ENCODE measurements at regions not wholly inside any gene's neighbourhood (a gene's known extent, or its start where the extent isn't known, plus 50 kb on each side); places are given as distances from the start of the nearest gene placed in this dataset.
"Not testable (repeated sequence)": the region's sequence is repeated elsewhere in the genome, so short reads cannot be mapped to it uniquely, and the experiment has no call there.

GRCh38 chr5:102099083-102099482 lies 197.0 kb downstream of the SLCO4C1 start:
- H3K36me3 Mint-ChIP-seq; H3K4me3 Mint-ChIP-seq; POLR2A ChIA-PET; H3K4me3 ChIP-seq (ENCODE audit: low read length); H3K27ac ChIP-seq (ENCODE audit: low read depth, low read length); DNase-seq; H3K36me3 ChIP-seq (ENCODE audit: control insufficient read depth in 2 of 3, insufficient read depth in 3 of 3, low read length in 3 of 3); H3K27ac Mint-ChIP-seq; H3K27me3 Mint-ChIP-seq; intact Hi-C loops (cut with micrococcal nuclease); H3K4me1 Mint-ChIP-seq; H3K4me1 ChIP-seq (ENCODE audit: control insufficient read depth in 2 of 2, insufficient read depth in 2 of 2, low read length in 2 of 2); ATAC-seq; H3K9me3 Mint-ChIP-seq; CTCF ChIA-PET; H3K9me3 ChIP-seq (ENCODE audit: control insufficient read depth in 2 of 3, low read length in 3 of 3); H3K27me3 ChIP-seq (ENCODE audit: control insufficient read depth in 2 of 2, insufficient read depth in 2 of 2, low read length in 2 of 2): not testable (repeated sequence)

- H3K9me3 ChIP-seq (ENCODE audit: control insufficient read depth in 2 of 3, low read length in 3 of 3); ATAC-seq; H3K27me3 Mint-ChIP-seq; H3K27me3 ChIP-seq (ENCODE audit: control insufficient read depth in 2 of 2, insufficient read depth in 2 of 2, low read length in 2 of 2); H3K4me3 ChIP-seq (ENCODE audit: low read length); H3K4me1 Mint-ChIP-seq; H3K27ac ChIP-seq (ENCODE audit: low read depth, low read length); H3K9me3 Mint-ChIP-seq; intact Hi-C loops (cut with micrococcal nuclease); H3K4me3 Mint-ChIP-seq; H3K27ac Mint-ChIP-seq; CTCF ChIA-PET; H3K36me3 ChIP-seq (ENCODE audit: control insufficient read depth in 2 of 3, insufficient read depth in 3 of 3, low read length in 3 of 3); H3K36me3 Mint-ChIP-seq; H3K4me1 ChIP-seq (ENCODE audit: control insufficient read depth in 2 of 2, insufficient read depth in 2 of 2, low read length in 2 of 2); DNase-seq; POLR2A ChIA-PET: not testable (repeated sequence)
These were observed 197.5 kb downstream of the SLCO4C1 start for GRCh38 chr5:102098606-102099005.

DNA sequence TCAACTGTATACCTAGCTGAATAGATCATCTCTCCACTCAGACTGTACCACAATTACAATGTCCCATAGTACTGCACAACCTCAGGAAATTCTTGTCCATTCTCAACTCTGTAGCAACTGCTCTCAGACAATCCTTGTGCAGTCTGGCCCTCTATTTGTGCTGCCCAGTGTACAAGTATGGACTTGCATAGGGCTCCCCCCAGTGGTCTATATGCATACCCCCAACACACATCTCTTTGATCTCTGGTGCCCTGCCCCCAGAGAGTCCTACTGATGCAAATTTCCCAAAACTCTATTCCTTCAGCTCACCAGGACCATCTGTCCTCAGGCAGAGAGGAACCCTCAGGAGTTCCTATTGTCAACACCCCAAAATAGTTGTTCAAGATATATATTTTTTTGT lies 205.3 kb downstream of the SLCO4C1 start:
- intact Hi-C loops (cut with micrococcal nuclease) = no loop called here
- CTCF ChIA-PET = no interaction called here
- Mint-ChIP-seq H3K36me3 (no peaks in the 10 kb centered on the region), H3K27me3 (no peaks in the 10 kb centered on the region), H3K9me3 (peaks cover 0 to 13% (median under 1%) of the 10 kb centered on the region in 11 donors), H3K4me1 (peaks cover 0 to 2% (median 0%) of the 10 kb centered on the region in 7 donors), H3K4me3 (no peak overlapping the region), H3K27ac (no peak overlapping the region)
- DNase-seq (no peak), ATAC-seq (no peak)
- Histone ChIP-seq H3K4me3 (ENCODE audit: low read length) (no peak overlapping the region), H3K27ac (ENCODE audit: low read depth, low read length) (no peak overlapping the region), H3K27me3 (ENCODE audit: control insufficient read depth in 2 of 2, insufficient read depth in 2 of 2, low read length in 2 of 2) (no peaks in the 10 kb centered on the region), H3K36me3 (ENCODE audit: control insufficient read depth in 2 of 3, insufficient read depth in 3 of 3, low read length in 3 of 3) (no peaks in the 10 kb centered on the region), H3K4me1 (ENCODE audit: control insufficient read depth in 2 of 2, insufficient read depth in 2 of 2, low read length in 2 of 2) (no peaks in the 10 kb centered on the region), H3K9me3 (ENCODE audit: control insufficient read depth in 2 of 3, low read length in 3 of 3) (no peaks in the 10 kb centered on the region)
- POLR2A ChIA-PET = no interaction called here

- Mint-ChIP-seq H3K4me3 (no peak overlapping the region), H3K9me3 (peaks cover 0 to 13% (median 3%) of the 10 kb centered on the region in 11 donors), H3K4me1 (no peaks in the 10 kb centered on the region), H3K36me3 (peaks cover 0 to 4% (median 0%) of the 10 kb centered on the region in 5 donors), H3K27me3 (no peaks in the 10 kb centered on the region), H3K27ac (no peak overlapping the region)
- no peaks in the 10 kb centered on the region for H3K9me3 ChIP-seq (ENCODE audit: control insufficient read depth in 2 of 3, low read length in 3 of 3)
- H3K27me3 ChIP-seq (ENCODE audit: control insufficient read depth in 2 of 2, insufficient read depth in 2 of 2, low read length in 2 of 2) = no peaks in the 10 kb centered on the region
- H3K4me1 ChIP-seq (ENCODE audit: control insufficient read depth in 2 of 2, insufficient read depth in 2 of 2, low read length in 2 of 2) = no peaks in the 10 kb centered on the region
- ChIA-PET POLR2A (no interaction called here), CTCF (no interaction called here)
- no peak for DNase-seq
- intact Hi-C loops (cut with micrococcal nuclease) = no loop called here
- ATAC-seq = no peak
- no peaks in the 10 kb centered on the region for H3K36me3 ChIP-seq (ENCODE audit: control insufficient read depth in 2 of 3, insufficient read depth in 3 of 3, low read length in 3 of 3)
- H3K27ac ChIP-seq (ENCODE audit: low read depth, low read length) = no peak overlapping the region
- no peak overlapping the region for H3K4me3 ChIP-seq (ENCODE audit: low read length)
These were observed 206.2 kb downstream of the SLCO4C1 start for GRCh38 chr5:102089883-102090282.

- Histone ChIP-seq H3K9me3 (ENCODE audit: control insufficient read depth in 2 of 3, low read length in 3 of 3) (no peaks in the 10 kb centered on the region), H3K4me1 (ENCODE audit: control insufficient read depth in 2 of 2, insufficient read depth in 2 of 2, low read length in 2 of 2) (no peaks in the 10 kb centered on the region), H3K27me3 (ENCODE audit: control insufficient read depth in 2 of 2, insufficient read depth in 2 of 2, low read length in 2 of 2) (no peaks in the 10 kb centered on the region), H3K36me3 (ENCODE audit: control insufficient read depth in 2 of 3, insufficient read depth in 3 of 3, low read length in 3 of 3) (no peaks in the 10 kb centered on the region), H3K27ac (ENCODE audit: low read depth, low read length) (no peak overlapping the region), H3K4me3 (ENCODE audit: low read length) (no peak overlapping the region)
- ChIA-PET CTCF (no interaction called here), POLR2A (no interaction called here)
- Mint-ChIP-seq H3K4me1 (no peaks in the 10 kb centered on the region), H3K9me3 (peaks cover 0 to 15% (median 5%) of the 10 kb centered on the region in 11 donors), H3K36me3 (peaks cover 0 to 4% (median 0%) of the 10 kb centered on the region in 5 donors), H3K27ac (no peak overlapping the region), H3K27me3 (no peaks in the 10 kb centered on the region), H3K4me3 (no peak overlapping the region)
- DNase-seq (no peak), ATAC-seq (no peak)
- intact Hi-C loops (cut with micrococcal nuclease) = no loop called here
These were observed 208.2 kb downstream of the SLCO4C1 start for GRCh38 chr5:102087906-102088305.

DNA sequence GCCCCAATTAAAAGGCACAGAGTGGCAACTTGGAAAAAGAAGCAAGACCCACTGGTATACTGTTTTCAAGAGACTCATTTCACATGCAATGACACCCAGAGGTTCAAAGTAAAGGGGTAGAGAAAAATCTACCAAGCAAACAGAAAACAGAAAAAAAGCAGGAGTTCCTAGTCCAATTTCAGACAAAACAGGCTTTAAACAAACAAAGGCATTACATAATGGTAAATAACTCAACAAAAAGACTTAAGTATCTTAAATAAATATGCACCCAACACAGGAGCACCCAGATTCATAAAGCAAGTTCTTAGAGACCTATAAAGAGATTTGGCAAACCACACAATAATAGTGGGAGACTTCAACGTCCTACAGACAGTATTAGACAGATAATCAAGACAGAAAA lies 215.8 kb downstream of the SLCO4C1 start:
- peaks cover 0 to 4% (median 0%) of the 10 kb centered on the region in 5 donors for H3K27me3 Mint-ChIP-seq
- no peaks in the 10 kb centered on the region for H3K9me3 ChIP-seq (ENCODE audit: control insufficient read depth in 2 of 3, low read length in 3 of 3)
- POLR2A ChIA-PET = no interaction called here
- H3K9me3 Mint-ChIP-seq = peaks cover 0 to 16% (median 4%) of the 10 kb centered on the region in 11 donors
- H3K27ac Mint-ChIP-seq = no peak overlapping the region
- H3K4me3 Mint-ChIP-seq = no peak overlapping the region
- intact Hi-C loops (cut with micrococcal nuclease) = no loop called here
- H3K36me3 Mint-ChIP-seq = peaks cover 0 to 6% (median 0%) of the 10 kb centered on the region in 5 donors
- no peak for ATAC-seq
- H3K4me1 Mint-ChIP-seq = peaks cover 0 to 2% (median 0%) of the 10 kb centered on the region in 7 donors
- DNase-seq = no peak
- H3K36me3 ChIP-seq (ENCODE audit: control insufficient read depth in 2 of 3, insufficient read depth in 3 of 3, low read length in 3 of 3) = no peaks in the 10 kb centered on the region
- no peak overlapping the region for H3K4me3 ChIP-seq (ENCODE audit: low read length)
- H3K4me1 ChIP-seq (ENCODE audit: control insufficient read depth in 2 of 2, insufficient read depth in 2 of 2, low read length in 2 of 2) = no peaks in the 10 kb centered on the region
- CTCF ChIA-PET = no interaction called here
- H3K27ac ChIP-seq (ENCODE audit: low read depth, low read length) = no peak overlapping the region
- H3K27me3 ChIP-seq (ENCODE audit: control insufficient read depth in 2 of 2, insufficient read depth in 2 of 2, low read length in 2 of 2) = no peaks in the 10 kb centered on the region

DNA sequence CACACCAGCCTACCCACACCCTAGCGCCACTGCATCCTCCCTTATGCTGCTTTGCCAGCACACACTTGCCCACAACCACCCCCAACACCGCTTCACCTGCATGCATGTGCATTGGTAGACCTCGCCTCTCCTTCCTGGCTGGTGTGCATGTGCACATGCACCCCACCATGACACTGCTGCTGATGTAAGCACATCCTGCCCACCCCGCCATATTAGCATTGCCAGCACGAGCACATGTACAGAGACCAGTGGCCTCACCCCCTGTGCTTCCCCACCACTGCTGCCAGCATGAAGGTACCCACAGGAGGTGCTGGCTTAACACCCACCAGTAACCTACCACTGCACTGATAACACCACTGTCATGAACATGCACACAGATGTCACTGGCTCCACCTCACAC lies 218.2 kb downstream of the SLCO4C1 start:
- Mint-ChIP-seq H3K27ac (no peak overlapping the region), H3K4me3 (no peak overlapping the region), H3K9me3 (peaks cover 0 to 13% (median 4%) of the 10 kb centered on the region in 11 donors), H3K36me3 (peaks cover 0 to 6% (median 0%) of the 10 kb centered on the region in 5 donors), H3K4me1 (peaks cover 0 to 2% (median 0%) of the 10 kb centered on the region in 7 donors), H3K27me3 (peaks cover 0 to 4% (median 0%) of the 10 kb centered on the region in 5 donors)
- ATAC-seq = no peak
- intact Hi-C loops (cut with micrococcal nuclease) = no loop called here
- Histone ChIP-seq H3K4me3 (ENCODE audit: low read length) (no peak overlapping the region), H3K27me3 (ENCODE audit: control insufficient read depth in 2 of 2, insufficient read depth in 2 of 2, low read length in 2 of 2) (no peaks in the 10 kb centered on the region), H3K27ac (ENCODE audit: low read depth, low read length) (no peak overlapping the region), H3K4me1 (ENCODE audit: control insufficient read depth in 2 of 2, insufficient read depth in 2 of 2, low read length in 2 of 2) (no peaks in the 10 kb centered on the region), H3K9me3 (ENCODE audit: control insufficient read depth in 2 of 3, low read length in 3 of 3) (no peaks in the 10 kb centered on the region), H3K36me3 (ENCODE audit: control insufficient read depth in 2 of 3, insufficient read depth in 3 of 3, low read length in 3 of 3) (no peaks in the 10 kb centered on the region)
- CTCF ChIA-PET = no interaction called here
- no peak for DNase-seq
- POLR2A ChIA-PET = no interaction called here

Data from naive thymus-derived CD4-positive, alpha-beta T cell (primary cell).